Stimulated activated CD4-positive, alpha-beta T cell treated with anti-CD3 and anti-CD28 coated beads, Interleukin-2, amount 100 ng/mL, for 24 hours (primary cell): ENCODE measurements at regions not wholly inside any gene's neighbourhood (a gene's known extent, or its start where the extent isn't known, plus 50 kb on each side); places are given as distances from the start of the nearest gene placed in this dataset.

Source experiments
- DNase-seq, 2 donors: peaks; one replicate each; pipeline ENCODE4 v3.0.0-alpha.2; 2020

DNA sequence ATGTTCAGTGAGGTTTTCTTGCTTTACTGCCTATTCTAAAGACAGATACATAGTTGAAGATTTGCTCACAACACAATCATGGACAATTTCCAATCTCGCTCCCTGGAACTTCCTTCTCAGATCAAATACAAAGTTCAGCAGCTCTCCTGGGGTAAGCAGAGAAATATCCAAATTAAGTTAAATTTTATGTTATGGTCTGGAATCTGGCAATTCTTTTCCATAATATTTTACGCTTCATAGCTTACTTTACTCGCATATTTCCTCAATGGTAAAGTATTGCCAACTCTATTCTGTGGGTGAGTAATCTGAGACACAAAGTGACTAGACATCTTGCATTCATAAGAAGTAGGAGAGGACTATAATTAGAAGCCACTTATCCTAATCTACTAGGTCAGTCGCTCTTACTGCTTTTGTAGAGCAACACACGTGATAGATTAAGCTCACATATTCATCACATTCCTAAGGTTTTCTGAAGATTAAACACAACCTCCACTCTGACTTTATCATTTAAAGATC is 529.4 kb downstream of the CCDC85A start:
- DNase-seq = no peak

DNA sequence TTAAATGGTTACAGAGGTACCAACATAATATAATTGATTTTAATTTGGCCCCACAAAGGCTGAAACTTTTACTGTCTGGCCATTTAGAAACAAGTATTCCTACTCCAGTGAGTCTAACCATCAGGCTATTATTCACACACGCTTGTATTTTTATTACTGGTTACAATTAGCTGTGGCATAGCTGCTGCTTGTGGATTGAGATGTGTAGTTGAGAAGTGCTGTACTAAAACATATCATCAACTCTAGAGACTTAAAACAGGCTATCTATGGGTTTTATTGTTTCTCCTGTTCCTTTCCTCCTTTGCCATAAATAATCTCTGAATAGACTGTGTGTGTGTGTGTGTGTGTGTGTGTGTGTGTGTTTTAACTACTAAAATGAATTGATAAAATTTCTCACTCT is 530.2 kb downstream of the CCDC85A start:
- DNase-seq = no peak

DNA sequence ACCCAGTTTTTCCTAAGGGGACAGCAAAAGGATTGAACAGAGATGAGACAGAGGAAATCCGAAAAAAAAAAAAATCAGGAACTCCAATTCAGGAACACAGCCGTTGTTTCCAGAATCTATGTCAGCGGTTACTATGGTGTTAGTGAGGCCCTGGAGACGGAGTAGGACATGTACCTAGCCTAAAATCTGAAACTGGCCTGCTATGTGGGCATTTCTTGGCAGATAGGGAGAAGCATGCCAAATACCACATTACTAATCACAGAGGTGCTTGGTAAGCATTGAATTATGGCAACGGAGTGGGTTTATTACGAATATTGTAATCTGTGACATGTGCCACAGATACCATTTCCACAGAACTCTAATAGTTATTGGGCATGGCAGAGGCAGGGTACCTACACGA is 530.6 kb downstream of the CCDC85A start:
- no peak for DNase-seq

DNA sequence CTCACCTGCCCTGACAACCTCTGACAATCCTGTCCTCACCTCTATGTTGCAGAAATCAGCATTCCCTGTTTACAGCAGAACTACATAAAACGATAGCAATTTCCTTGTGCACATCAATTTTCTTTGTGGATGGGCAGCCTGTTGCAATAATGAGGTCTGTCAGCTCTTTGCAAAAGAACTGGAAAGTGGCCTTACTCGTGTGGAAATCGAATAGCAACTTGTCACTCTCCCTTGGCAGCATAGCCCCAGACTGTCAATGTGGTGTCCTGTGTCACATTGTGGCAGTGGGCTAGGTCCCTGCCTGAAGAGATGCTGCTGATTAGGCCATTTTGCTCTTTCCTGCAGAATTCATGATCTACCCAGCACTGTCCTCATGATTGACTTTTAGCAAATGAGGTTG is 531.9 kb downstream of the CCDC85A start:
- no peak for DNase-seq

DNA sequence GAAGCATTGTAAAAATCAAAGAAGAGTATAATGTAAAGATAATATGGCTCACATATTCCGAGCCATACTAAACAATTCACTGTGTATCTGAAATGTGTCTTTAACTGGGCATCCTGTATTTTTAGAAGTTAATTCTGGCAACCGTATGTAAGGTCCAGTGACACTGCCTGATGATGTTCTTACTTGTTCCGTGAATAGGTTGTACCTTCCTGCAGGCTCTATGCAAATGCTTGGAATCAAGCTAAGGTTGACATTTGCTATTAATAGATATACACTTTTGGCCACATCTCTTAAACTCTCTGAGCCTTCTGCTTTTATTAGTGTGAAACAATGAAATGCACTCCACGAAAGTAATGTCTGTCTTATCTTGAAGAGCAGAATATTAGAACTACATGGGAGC is 534.6 kb downstream of the CCDC85A start:
- DNase-seq = no peak

DNA sequence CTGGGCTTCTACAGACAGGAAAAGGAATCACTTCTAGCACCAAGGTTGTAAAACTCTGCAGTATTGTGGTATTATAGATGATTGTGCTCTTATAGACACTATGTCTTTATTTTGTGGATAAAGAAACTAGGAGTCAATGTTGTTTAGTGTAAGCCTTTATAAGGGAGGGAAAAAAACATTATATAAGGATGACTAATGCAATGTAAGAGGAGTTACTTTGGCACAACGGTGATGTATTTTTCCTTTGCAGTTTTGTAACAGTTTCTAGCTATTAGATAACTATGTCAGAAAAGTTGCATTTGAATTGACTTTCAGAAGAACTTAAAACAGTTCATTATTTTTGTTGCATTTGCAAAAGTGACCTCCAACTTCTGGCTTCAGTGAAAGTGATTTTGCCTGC is 545.4 kb downstream of the CCDC85A start:
- DNase-seq = no peak

DNA sequence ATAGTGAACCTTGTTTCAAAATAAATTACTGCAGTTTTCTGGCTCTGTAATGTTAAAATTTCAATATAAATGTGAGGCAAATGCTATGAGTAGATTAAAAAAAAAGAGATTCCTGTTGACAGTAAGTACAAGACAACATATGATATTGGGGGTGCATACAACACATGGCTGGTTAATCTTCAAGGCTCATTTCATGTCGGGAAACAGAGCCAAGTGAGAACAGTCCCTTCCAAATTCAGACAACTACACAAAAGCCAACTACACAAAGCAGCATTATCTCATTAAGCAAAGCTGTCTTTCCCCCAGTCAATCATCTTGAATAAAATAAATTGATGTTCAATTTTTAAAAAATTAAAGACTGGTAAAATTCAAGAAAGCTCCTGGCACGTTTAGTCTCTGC is 549.2 kb downstream of the CCDC85A start:
- no peak for DNase-seq

DNA sequence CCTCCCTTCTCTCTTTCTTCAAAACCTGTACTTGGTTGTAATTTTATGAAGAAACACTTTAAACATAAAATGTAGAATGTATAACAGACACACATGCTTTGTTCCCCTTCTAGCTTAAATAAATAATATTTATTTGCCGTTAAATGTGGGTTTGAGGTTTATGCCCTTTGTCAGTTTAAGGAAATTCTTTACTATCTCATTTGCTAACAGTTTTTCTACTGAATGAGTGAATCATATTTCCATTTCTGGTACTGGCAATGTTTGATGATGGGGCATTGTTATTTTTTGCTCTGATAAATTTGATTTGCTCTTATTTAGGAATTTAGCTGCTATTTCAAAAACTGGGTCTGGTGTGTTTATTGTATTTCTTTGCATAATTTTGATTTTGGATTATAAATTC is 555.6 kb downstream of the CCDC85A start:
- no peak for DNase-seq

DNA sequence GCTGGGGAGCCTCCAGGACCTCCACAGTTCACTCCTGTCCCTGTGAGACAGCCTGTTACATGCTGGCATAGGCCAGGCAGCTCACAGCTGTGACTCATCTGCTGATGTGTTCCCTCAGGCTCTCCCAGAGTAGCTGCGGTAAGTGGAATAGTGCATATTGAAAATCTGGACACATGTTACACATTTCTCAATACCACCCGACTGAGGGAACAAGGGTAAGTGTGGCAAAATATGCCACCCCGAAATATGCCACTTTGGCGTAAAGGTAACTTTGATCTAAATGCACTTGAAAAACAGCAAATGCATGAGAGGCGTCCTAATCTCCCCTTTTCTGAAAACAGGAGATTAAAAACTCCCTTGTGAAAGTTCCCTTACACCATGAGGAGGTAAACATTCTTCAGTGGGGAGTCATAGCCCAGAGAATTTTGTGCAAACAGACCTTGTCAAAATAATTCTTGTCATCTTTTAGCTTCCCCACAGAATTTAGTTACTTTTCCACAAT is 557.9 kb downstream of the CCDC85A start:
- no peak for DNase-seq

DNA sequence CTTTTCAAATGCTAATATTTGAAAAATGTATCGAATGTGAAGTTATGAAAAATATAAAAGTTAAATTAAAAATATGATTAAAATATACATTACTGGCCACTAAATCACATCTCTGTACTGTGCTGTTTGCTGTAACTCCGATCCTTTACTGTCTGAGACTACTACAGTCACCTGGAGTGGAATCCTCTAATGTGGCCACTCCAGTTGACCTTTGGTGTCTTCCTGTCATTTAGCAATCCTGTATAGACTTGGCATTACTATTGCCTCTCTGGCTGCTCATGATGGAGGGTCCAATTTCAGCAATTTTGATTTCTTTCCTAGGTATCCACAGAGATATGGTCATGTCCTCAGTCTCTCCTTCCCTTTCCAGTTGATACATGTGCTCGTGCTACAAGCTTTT is 560.0 kb downstream of the CCDC85A start:
- DNase-seq = no peak

DNA sequence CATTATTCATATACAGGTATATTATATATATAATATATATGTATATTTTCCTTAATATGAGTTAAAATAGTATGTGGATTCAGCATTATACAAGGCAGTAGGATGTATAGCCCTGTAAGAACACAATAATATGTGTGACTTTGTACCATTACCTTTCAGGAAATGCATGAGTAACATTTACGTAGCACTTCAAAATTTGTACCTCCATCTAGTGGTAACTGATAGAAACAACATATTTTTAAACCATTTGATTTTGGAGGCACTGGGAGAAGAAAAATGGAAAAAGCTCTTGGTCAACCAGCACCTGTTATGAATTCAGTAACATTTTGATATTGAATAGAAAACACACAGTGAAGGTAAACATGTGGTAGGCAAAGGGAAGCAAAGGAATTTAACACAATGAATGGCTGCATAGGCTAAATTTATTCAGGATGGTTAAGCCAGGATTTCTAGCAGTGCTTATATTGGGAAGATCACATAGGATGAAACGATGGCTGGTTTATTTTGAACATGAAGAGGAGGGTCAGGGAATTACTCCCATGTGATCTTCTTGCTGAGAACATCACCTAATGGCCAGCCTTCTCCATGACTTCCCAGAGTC is 565.5 kb downstream of the CCDC85A start:
- no peak for DNase-seq

DNA sequence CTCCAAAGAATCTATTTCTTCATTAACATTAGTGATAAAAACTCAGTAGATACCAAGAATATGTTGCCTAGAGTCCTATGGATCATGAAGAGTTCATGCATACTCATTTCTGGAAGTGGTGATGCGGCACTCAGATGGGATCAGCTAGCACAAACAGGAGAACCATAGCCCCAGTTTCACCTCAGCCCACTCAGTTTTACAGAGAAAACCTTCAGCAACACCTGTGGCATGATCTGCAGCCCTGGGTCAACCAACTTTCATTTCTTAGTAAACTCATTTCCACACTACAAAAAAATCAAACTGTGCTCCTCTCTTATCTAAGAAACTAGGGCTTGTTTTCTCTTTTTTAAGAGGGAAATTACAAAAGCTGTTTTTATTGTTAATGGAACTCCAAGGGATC is 569.4 kb downstream of the CCDC85A start:
- DNase-seq = no peak

DNA sequence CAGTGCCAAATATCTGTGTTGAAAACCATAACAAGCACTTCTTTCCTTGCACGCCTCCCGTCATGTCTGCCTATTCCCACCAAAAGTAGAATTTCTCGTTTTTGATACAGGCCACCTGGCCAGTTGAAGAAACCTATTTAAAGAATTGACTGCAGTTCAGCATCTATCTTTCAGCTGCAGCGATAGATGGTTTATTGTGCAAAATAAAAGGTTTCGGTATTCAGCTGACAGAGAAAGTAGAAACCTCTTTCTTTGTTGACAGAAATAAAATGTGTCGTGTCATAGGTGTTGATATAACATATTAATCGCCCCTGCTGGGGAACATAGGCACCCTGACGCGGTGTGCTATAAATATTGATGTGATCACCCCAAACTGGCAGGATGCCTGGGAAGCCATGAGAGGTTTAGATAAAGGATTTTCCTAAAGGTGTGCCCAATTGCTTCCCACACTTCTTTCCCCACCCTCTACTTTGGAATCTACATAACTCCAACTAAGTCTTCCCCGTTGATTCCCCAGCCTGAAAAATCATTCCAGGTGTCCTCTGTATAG is 570.4 kb downstream of the CCDC85A start:
- DNase-seq = no peak

DNA sequence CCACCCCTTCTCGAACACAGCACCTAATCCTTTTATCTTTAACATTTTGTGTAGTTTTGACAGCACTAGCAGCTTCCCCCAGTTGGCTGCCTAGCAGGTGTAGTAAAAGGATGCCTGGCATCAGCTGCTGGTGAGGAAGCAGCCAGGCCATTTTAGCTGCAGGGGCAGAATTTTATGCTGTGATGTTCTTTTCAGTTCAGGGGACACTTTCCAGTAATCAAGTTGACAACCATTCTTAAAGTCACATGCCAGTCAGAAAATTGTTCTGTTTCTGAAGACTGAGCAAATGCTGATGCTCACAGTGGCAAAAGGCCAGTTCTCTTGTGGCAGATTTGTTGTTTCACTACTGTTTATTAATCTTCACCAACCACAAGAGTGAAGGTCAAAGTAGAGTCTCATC is 570.8 kb downstream of the CCDC85A start:
- no peak for DNase-seq

DNA sequence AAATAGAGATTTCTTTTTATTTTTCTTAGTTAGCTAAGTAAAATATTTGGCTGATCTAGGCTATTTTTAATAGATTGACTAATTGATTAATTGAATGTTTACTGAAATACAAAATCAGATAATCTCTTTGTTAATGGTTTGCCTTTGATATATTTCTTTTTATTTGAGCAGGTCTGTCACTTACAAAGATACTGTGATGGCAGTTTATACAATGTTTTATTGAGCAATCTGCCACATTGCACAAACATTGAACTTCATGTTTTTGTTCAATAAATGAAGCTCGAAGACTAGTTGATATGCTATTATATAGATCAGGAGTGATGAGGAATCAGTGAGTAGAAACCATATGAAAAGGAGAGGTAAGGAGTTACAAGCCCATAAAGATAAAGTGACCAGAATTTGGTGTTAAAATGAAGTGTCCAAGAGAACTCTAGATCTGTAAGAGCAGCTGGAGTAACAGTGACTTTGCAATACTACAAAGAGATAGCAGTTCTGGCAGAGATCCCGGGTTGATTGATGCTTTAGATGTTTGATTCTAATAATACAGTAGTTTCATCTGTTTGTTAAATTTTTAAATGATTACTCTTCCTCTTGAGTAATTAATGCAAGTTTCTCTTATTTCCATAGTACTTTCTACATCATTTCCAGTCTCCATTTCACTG is 574.2 kb downstream of the CCDC85A start:
- no peak for DNase-seq

DNA sequence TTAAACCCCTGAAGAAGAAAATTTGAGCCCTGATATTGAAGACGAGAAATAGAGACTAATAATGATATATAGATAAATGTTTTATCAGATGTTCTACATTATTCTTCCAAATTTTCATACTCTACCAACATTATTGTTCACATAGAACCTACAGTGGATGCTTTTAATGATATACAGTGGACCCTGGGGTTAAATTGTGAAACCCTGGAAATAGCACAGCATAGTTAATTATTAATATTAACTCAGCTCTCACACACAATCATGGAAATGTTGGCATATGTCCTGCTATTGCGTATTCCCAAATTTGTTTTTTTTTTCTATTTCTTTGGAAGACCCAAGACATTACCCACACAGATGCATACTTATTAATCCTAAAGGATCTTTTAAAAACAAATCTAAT is 579.9 kb downstream of the CCDC85A start:
- no peak for DNase-seq

DNA sequence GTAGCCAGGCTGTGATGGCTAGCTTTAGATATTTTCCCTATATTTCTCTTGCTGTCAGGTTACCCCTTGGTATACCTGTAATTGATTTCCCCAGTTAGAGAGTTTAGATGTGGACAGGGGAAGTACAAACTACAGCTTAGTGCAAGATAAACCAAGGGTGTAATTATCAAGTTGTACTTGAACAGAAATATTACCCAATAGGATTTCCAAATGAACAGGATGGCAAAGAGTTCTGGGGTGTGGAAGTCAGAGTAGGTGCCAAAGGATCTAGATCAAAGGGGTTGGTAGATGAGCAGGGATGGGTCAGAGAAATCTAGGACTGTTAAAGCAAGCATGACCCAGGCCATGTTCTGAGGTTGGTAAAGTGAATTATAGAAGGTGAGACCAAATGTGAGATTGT is 585.2 kb downstream of the CCDC85A start:
- DNase-seq = no peak

DNA sequence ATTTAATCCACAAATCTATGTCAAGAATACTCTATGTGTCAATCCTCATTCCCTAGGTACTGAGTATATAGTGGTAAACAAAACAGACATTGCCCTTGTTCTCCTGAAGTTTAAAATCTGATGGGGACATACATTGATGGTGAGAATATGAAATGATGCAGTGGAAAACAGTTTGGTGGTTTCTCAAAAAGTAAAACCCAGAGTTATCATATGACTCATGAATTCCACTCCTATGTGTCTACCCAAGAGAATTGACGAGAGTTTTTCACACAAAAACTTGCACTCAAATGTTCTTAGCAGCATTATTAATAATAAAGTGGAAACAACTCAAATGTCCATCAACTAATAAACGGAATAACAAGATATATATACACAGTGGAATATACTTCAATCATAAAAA is 586.7 kb downstream of the CCDC85A start:
- no peak for DNase-seq

DNA sequence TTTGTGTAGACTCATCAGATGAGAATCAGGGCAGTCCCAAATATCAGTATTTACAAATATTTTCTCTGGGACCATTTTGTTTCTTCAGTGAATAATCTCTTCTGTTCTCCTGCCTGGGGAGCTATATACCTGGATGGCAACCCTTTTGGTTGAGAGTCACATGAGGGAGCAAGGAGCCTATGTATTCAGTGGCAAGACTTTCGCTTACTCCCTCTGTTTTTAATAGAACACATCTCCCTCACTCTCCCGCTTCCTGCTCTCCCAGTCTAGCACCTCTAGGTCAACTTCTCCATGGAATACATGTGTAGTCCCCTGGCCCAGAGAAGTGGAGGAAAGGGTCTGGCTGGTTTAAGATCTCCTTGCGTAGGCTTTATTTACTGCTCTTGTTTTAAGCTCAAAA is 600.3 kb downstream of the CCDC85A start:
- DNase-seq = no peak

DNA sequence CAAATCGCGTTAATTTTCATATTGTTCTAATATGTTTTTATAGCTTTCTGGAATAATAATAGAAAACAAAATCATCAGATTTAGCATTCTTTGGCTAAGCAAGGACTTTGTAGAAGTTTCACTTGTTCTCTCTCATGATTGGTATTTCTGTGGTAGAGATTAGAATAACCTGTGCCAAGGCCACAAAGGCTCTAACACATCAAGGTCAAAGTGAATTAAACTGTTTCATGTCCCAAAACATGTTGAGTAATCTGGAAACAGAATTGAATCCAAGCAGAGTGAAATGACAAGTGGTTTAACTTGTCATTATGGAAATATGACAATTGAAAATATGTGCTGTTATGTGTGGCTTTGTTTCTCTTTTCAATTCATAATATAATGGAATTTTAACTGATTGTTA is 617.4 kb downstream of the CCDC85A start:
- no peak for DNase-seq

DNA sequence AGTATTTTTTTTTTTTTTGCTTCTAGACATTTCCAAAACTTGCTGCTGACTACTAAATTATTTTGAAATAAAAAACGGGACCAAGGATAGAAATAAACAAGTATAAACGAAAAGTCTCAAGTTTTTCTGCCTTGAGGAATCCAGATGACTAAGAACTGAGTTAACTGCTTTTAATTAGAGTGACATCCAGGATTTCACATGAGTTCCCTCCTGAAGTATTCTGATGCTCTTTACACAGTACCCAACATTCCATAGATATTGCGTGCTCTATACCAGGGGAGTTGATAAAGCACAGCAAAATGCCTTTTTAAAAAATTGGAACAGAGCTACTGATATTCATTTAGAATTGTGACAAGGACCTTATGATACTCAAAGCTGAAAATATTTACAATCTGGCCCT is 618.0 kb downstream of the CCDC85A start:
- no peak for DNase-seq

DNA sequence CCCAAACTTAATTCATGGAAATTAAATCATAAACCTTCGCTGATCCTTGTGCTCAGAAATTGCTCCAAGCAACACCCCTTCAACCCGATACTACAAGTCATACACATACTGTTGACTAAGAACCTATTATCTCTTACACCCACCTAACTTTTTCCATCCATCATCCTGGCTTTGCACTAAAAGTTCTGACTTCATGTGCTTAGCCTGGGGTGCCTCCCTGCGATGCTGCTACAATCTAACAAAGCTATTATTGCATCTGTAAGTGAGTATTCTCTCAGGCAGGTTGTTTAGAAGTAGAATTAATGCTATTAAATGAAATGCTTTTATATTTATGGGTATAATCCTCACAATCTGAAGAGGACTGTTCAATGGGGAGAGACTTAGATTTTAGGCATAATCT is 619.8 kb downstream of the CCDC85A start:
- DNase-seq = no peak

DNA sequence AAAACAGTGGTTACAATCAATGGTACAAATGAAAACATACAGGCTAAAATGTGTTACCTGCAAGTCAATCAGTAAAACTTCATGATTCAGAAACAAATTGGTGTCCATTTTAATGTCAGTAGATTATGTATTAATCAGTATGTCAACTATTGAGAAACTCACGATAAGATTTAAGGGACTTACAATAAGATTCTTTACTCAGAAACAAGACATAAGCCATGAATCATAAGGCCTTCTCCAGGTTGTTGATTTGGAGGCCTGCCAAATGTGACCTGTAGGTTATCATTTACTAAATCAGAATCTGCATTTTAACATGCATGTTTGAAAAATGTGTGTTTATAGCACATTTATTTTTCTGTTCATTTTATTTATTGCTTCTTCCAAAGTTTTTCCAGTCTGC is 623.1 kb downstream of the CCDC85A start:
- no peak for DNase-seq

DNA sequence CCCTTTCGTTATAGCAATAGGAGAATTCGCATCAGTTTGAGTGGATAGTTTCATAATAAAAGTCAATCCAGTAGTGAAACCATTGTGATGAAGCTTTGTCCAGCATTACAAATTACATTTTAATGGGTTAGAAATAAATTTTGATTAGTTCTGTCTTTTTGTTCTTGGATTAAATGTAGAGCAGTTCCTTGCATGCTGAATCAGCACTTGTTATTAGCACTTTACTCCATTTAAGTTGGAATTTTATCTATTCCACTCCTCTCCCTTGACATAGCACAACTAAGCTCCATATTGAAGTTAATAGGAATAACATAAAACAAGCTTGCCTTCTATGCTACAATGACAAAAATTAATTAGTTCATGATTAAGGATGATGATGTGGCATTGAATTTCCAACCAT is 624.1 kb downstream of the CCDC85A start:
- DNase-seq = no peak

DNA sequence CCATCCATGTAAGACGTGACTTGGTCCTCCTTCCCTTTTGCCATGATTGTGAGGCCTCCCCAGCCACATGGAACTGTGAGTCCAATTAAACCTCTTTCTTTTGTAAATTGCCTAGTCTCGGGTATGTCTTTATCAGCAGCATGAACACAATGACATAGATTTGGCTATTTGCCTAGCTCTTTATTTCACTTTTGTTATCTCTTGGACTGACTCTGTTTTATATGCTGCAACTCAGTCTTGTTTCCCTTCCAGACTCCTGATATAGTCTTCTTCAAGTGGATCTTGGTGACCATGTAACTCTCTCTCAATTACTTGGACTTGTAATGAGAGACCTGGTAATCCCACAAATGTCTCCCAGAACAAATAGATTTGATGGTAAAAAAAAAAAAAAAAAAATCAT is 627.6 kb downstream of the CCDC85A start:
- no peak for DNase-seq
